ENCODE measurements at regions not wholly inside any gene's neighbourhood (a gene's known extent, or its start where the extent isn't known, plus 50 kb on each side); places are given as distances from the start of the nearest gene placed in this dataset.

DNA sequence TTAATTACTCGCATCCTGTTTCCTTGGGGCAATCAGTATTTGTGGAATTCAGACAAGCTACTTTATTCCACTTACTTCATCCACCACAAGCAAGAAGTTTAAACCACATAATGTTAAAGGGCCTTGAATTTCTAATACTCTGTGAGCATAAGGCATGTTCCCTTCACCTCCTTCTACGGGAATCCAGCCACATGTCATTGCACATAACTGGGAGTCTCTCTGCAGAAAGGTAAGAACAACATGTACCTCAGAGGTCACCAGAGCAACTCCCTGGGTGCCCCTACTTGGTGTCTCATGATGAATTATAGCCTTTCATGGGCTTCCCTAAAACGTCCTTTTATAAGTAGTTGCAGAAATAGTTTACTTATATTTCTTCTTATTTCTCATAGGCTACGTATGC lies 553.2 kb downstream of the DTWD2 start:
- TF ChIP-seq, protein P1, sequence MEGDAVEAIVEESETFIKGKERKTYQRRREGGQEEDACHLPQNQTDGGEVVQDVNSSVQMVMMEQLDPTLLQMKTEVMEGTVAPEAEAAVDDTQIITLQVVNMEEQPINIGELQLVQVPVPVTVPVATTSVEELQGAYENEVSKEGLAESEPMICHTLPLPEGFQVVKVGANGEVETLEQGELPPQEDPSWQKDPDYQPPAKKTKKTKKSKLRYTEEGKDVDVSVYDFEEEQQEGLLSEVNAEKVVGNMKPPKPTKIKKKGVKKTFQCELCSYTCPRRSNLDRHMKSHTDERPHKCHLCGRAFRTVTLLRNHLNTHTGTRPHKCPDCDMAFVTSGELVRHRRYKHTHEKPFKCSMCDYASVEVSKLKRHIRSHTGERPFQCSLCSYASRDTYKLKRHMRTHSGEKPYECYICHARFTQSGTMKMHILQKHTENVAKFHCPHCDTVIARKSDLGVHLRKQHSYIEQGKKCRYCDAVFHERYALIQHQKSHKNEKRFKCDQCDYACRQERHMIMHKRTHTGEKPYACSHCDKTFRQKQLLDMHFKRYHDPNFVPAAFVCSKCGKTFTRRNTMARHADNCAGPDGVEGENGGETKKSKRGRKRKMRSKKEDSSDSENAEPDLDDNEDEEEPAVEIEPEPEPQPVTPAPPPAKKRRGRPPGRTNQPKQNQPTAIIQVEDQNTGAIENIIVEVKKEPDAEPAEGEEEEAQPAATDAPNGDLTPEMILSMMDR (IDR thresholded peaks at IDR 0.05), result no peak
- TF ChIP-seq POLR2A (IDR thresholded peaks at IDR 0.05), result no peak
